ENCODE measurements at regions not wholly inside any gene's neighbourhood (a gene's known extent, or its start where the extent isn't known, plus 50 kb on each side); places are given as distances from the start of the nearest gene placed in this dataset.

GRCh38 chr7:68793513-68793912, 804.8 kb upstream of the AUTS2 start:
- no peak for DNase-seq
- Histone ChIP-seq H3K9me3 (ENCODE audit: severe bottlenecking) (peaks cover 2% of the 10 kb centered on the region), H3K27ac (no peak overlapping the region), H3K36me3 (no peaks in the 10 kb centered on the region), H3K27me3 (ENCODE audit: insufficient read depth, low read depth, severe bottlenecking) (no peaks in the 10 kb centered on the region), H3K4me3 (ENCODE audit: low read depth, low read length) (no peak overlapping the region)
- no peak for TF ChIP-seq CTCF (IDR thresholded peaks at IDR 0.05; ENCODE audit: low read depth, low read length)

- TF ChIP-seq CTCF (IDR thresholded peaks at IDR 0.05; ENCODE audit: low read depth, low read length) = no peak
- Histone ChIP-seq H3K9me3 (ENCODE audit: severe bottlenecking) (no peaks in the 10 kb centered on the region), H3K27me3 (ENCODE audit: insufficient read depth, low read depth, severe bottlenecking) (no peaks in the 10 kb centered on the region), H3K27ac (no peak overlapping the region), H3K4me3 (ENCODE audit: low read depth, low read length) (no peak overlapping the region), H3K36me3 (no peaks in the 10 kb centered on the region)
- no peak for DNase-seq
Observed at GRCh38 chr7:68800316-68800715, 798.0 kb upstream of the AUTS2 start.

GRCh38 chr7:68805159-68805558, 793.1 kb upstream of the AUTS2 start:
- Histone ChIP-seq H3K4me3 (ENCODE audit: low read depth, low read length) (no peak overlapping the region), H3K9me3 (ENCODE audit: severe bottlenecking) (no peaks in the 10 kb centered on the region), H3K27ac (no peak overlapping the region), H3K27me3 (ENCODE audit: insufficient read depth, low read depth, severe bottlenecking) (no peaks in the 10 kb centered on the region), H3K36me3 (no peaks in the 10 kb centered on the region)
- DNase-seq = no peak
- no peak for TF ChIP-seq CTCF (IDR thresholded peaks at IDR 0.05; ENCODE audit: low read depth, low read length)

DNA sequence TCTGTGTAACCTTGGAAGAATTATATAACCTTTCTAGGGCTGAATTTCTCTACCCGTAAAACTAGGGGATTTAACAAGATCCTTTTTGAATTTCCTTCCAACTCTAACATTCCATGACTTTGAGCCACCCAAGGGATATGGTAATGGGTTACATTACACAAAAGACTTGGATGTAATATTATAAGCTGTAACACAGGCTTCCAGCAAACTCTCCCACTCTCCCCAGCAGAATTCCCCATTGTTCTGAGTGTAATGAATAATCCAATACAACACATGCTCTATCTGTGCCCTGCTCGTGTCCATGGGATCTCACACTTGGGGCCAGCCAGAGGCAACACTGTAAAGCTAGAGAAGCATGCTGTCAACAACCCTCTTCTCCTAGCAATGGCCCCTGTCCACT, 790.6 kb upstream of the AUTS2 start:
- no peak for TF ChIP-seq CTCF (IDR thresholded peaks at IDR 0.05; ENCODE audit: low read depth, low read length)

DNA sequence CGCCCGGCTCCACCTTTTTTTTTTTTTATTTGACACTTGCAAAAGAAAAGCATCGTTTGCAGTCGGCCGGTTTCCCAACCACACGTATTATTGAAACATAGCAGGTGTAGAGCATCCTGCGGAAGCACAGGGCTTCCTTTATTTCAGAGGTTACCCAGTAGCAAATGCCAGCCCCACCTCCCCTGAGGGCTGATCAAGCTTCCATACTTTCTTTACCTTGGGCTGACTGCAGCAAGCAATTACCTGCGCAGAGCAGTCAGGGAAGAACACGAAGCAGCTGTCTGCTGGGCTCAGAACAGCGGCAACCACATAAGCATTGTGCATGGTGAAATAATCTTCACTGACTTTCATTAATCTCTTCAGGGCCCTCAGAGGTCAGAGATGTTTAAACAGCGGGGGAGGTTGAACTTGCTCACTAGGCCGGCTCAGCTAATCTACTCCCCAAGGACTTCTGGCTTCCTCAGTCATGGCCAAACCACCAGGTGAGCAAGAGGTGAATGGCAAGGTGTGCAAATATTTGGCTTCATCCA, 784.7 kb upstream of the AUTS2 start:
- no peaks in the 10 kb centered on the region for H3K27me3 ChIP-seq (ENCODE audit: insufficient read depth, low read depth, severe bottlenecking)
- DNase-seq = peak; percentile 81
- TF ChIP-seq CTCF (IDR thresholded peaks at IDR 0.05; ENCODE audit: low read depth, low read length) = no peak
- no peaks in the 10 kb centered on the region for H3K36me3 ChIP-seq
- H3K9me3 ChIP-seq (ENCODE audit: severe bottlenecking) = peaks cover 2% of the 10 kb centered on the region
- peak overlapping the region; percentile 45 for H3K27ac ChIP-seq
- no peak overlapping the region for H3K4me3 ChIP-seq (ENCODE audit: low read depth, low read length)

More for the DNA sequence above, 790.6 kb upstream of the AUTS2 start:
- Histone ChIP-seq H3K9me3 (ENCODE audit: severe bottlenecking) (no peaks in the 10 kb centered on the region), H3K4me3 (ENCODE audit: low read depth, low read length) (no peak overlapping the region), H3K36me3 (no peaks in the 10 kb centered on the region), H3K27ac (no peak overlapping the region), H3K27me3 (ENCODE audit: insufficient read depth, low read depth, severe bottlenecking) (no peaks in the 10 kb centered on the region)
- no peak for DNase-seq

GRCh38 chr7:68816491-68816890, 781.8 kb upstream of the AUTS2 start:
- no peak for TF ChIP-seq CTCF (IDR thresholded peaks at IDR 0.05; ENCODE audit: low read depth, low read length)
- DNase-seq = no peak
- Histone ChIP-seq H3K36me3 (no peaks in the 10 kb centered on the region), H3K9me3 (ENCODE audit: severe bottlenecking) (peaks cover 6% of the 10 kb centered on the region), H3K27ac (no peak overlapping the region), H3K27me3 (ENCODE audit: insufficient read depth, low read depth, severe bottlenecking) (no peaks in the 10 kb centered on the region), H3K4me3 (ENCODE audit: low read depth, low read length) (no peak overlapping the region)
